HEK293 (cell line): ENCODE measurements at regions not wholly inside any gene's neighbourhood (a gene's known extent, or its start where the extent isn't known, plus 50 kb on each side); places are given as distances from the start of the nearest gene placed in this dataset.

Source experiments
- CTCF ChIA-PET: fragments of 350-600 bp; formaldehyde crosslinking; extraction: SDS; loops from one replicate; lab custom pipeline; 2021; ENCODE audit warnings: antibody characterized with exemption; lab: Yijun Ruan, JAX
- POLR2A ChIA-PET: fragments of 300-600 bp; formaldehyde crosslinking; extraction: SDS; loops from one replicate; lab custom pipeline; 2020; ENCODE audit warnings: antibody characterized with exemption, inconsistent platforms; lab: Yijun Ruan, JAX
- H3K27ac ChIP-seq: fragments of 200-500 bp; sonication (Bioruptor generic); 2 replicates; pipeline ENCODE4 v1.5.1; 2014; ENCODE audit warnings: low read depth, low read length, control low read depth, inconsistent platforms; ENCODE audit errors: extremely low read depth
- H3K36me3 ChIP-seq, 2 experiments: fragments of 200-500 bp in 1 of 2; sonication (Bioruptor generic) in 1 of 2; 1 replicate in 1 of 2; 2 replicates in 1 of 2; pipeline ENCODE4 v1.5.1; 2014 to 2017; ENCODE audit warnings: inconsistent platforms in 2 of 2, low read length in 2 of 2; ENCODE audit not compliant: control insufficient read depth in 2 of 2, insufficient read depth in 1 of 2
- H3K4me1 ChIP-seq: fragments of 200-500 bp; sonication (Bioruptor generic); 2 replicates; pipeline ENCODE4 v1.5.1; 2014; ENCODE audit warnings: mild to moderate bottlenecking, low read length, inconsistent platforms; ENCODE audit not compliant: control insufficient read depth, insufficient read depth
- H3K4me3 ChIP-seq: 2 replicates; pipeline ENCODE4 v1.5.1; 2011; ENCODE audit warnings: low read depth, mild to moderate bottlenecking, control low read depth, low read length, moderate library complexity
- H3K9me3 ChIP-seq: fragments of 200-500 bp; sonication (Bioruptor generic); 2 replicates; pipeline ENCODE4 v1.5.1; 2014; ENCODE audit warnings: low read depth, low read length, inconsistent platforms; ENCODE audit not compliant: control insufficient read depth, insufficient read depth
- GFI1B ChIP-seq: fragments of 450-650 bp; formaldehyde crosslinking; IDR thresholded peaks from 2 replicates; pipeline ENCODE4 v1.5.1; 2016; ENCODE audit warnings: missing biosample characterization, missing genetic modification characterization
- GLI2 ChIP-seq: fragments of 450-650 bp; formaldehyde crosslinking; IDR thresholded peaks from 2 replicates; pipeline ENCODE4; 2017; ENCODE audit warnings: missing biosample characterization, missing genetic modification characterization, low read depth, borderline replicate concordance
- GLIS1 ChIP-seq: fragments of 450-650 bp; formaldehyde crosslinking; IDR thresholded peaks from 2 replicates; pipeline ENCODE4 v1.5.1; 2016; ENCODE audit warnings: missing biosample characterization, missing genetic modification characterization
- KLF1 ChIP-seq: fragments of 450-650 bp; formaldehyde crosslinking; IDR thresholded peaks from 2 replicates; pipeline ENCODE4 v1.5.1; 2016; ENCODE audit warnings: missing biosample characterization, missing genetic modification characterization
- KLF7 ChIP-seq: fragments of 450-650 bp; formaldehyde crosslinking; IDR thresholded peaks from 2 replicates; pipeline ENCODE4 v1.5.1; 2016; ENCODE audit warnings: missing biosample characterization, missing genetic modification characterization, borderline replicate concordance
- TCF7L2 ChIP-seq: IDR thresholded peaks from 2 replicates; pipeline ENCODE4 v1.6.1; 2011; ENCODE audit warnings: low read depth, mild to moderate bottlenecking, inconsistent platforms, low read length, moderate library complexity, borderline replicate concordance
- WT1 ChIP-seq: fragments of 450-650 bp; formaldehyde crosslinking; IDR thresholded peaks from 2 replicates; pipeline ENCODE4 v1.5.1; 2016; ENCODE audit warnings: missing biosample characterization, missing genetic modification characterization
- ZBTB8A ChIP-seq: fragments of 450-650 bp; formaldehyde crosslinking; IDR thresholded peaks from 2 replicates; pipeline ENCODE4 v1.5.1; 2016; ENCODE audit warnings: missing biosample characterization, missing genetic modification characterization
- ZFP69B ChIP-seq: fragments of 450-650 bp; formaldehyde crosslinking; IDR thresholded peaks from 2 replicates; pipeline ENCODE4 v1.5.1; 2016; ENCODE audit warnings: missing biosample characterization, missing genetic modification characterization
- ZNF133 ChIP-seq: fragments of 450-650 bp; formaldehyde crosslinking; IDR thresholded peaks from 2 replicates; pipeline ENCODE4 v1.5.1; 2016; ENCODE audit warnings: missing biosample characterization, missing genetic modification characterization
- ZNF157 ChIP-seq: fragments of 450-650 bp; formaldehyde crosslinking; IDR thresholded peaks from 2 replicates; pipeline ENCODE4 v1.5.1; 2016; ENCODE audit warnings: missing biosample characterization, missing genetic modification characterization
- ZNF174 ChIP-seq: fragments of 450-650 bp; formaldehyde crosslinking; IDR thresholded peaks from 2 replicates; pipeline ENCODE4 v1.5.0; 2017; ENCODE audit warnings: missing biosample characterization, mild to moderate bottlenecking, missing genetic modification characterization
- ZNF292 ChIP-seq: fragments of 450-650 bp; formaldehyde crosslinking; IDR thresholded peaks from 2 replicates; pipeline ENCODE4 v1.5.1; 2016; ENCODE audit warnings: low read depth, missing biosample characterization, missing genetic modification characterization, borderline replicate concordance
- ZNF302 ChIP-seq: fragments of 450-650 bp; formaldehyde crosslinking; IDR thresholded peaks from 2 replicates; pipeline ENCODE4 v1.5.1; 2016; ENCODE audit warnings: missing biosample characterization, missing genetic modification characterization, low read depth
- ZNF350 ChIP-seq: fragments of 450-650 bp; formaldehyde crosslinking; IDR thresholded peaks from 2 replicates; pipeline ENCODE4 v1.5.0; 2017; ENCODE audit warnings: missing biosample characterization, mild to moderate bottlenecking, missing genetic modification characterization
- ZNF394 ChIP-seq: fragments of 450-650 bp; formaldehyde crosslinking; IDR thresholded peaks from 2 replicates; pipeline ENCODE4 v1.5.1; 2016; ENCODE audit warnings: missing biosample characterization, missing genetic modification characterization, mild to moderate bottlenecking, moderate library complexity, borderline replicate concordance
- ZNF426 ChIP-seq: fragments of 450-650 bp; formaldehyde crosslinking; IDR thresholded peaks from 2 replicates; pipeline ENCODE4 v1.5.1; 2017; ENCODE audit warnings: missing biosample characterization, missing genetic modification characterization, mild to moderate bottlenecking, inconsistent platforms, moderate library complexity
- ZNF48 ChIP-seq: fragments of 450-650 bp; formaldehyde crosslinking; IDR thresholded peaks from 2 replicates; pipeline ENCODE4 v1.5.1; 2016; ENCODE audit warnings: missing biosample characterization, missing genetic modification characterization
- ZNF660 ChIP-seq: fragments of 450-650 bp; IDR thresholded peaks from 2 replicates; pipeline ENCODE4 v1.5.1; 2018; ENCODE audit warnings: missing biosample characterization, mild to moderate bottlenecking, missing genetic modification characterization
- ZNF837 ChIP-seq: fragments of 450-650 bp; formaldehyde crosslinking; IDR thresholded peaks from 2 replicates; pipeline ENCODE4 v1.5.1; 2016; ENCODE audit warnings: missing biosample characterization, missing genetic modification characterization
- ZSCAN23 ChIP-seq: fragments of 450-650 bp; formaldehyde crosslinking; IDR thresholded peaks from 2 replicates; pipeline ENCODE4 v1.5.1; 2016; ENCODE audit warnings: missing biosample characterization, missing genetic modification characterization
- TF ChIP-seq, protein P1 (sequence below): fragments of 450-650 bp; formaldehyde crosslinking; IDR thresholded peaks from 2 replicates; pipeline ENCODE4 v1.5.1; 2016; ENCODE audit warnings: missing biosample characterization, missing genetic modification characterization
- TF ChIP-seq, protein P2 (sequence below): fragments of 450-650 bp; formaldehyde crosslinking; IDR thresholded peaks from 2 replicates; pipeline ENCODE4 v1.5.1; 2017; ENCODE audit warnings: missing biosample characterization, missing genetic modification characterization
- TF ChIP-seq, protein P3 (sequence below): fragments of 450-650 bp; formaldehyde crosslinking; IDR thresholded peaks from 2 replicates; pipeline ENCODE4 v1.5.1; 2016; ENCODE audit warnings: missing biosample characterization, missing genetic modification characterization
- TF ChIP-seq, protein P4 (sequence below): fragments of 450-650 bp; IDR thresholded peaks from 2 replicates; pipeline ENCODE4 v1.5.1; 2018; ENCODE audit warnings: missing biosample characterization, missing genetic modification characterization

DNA sequence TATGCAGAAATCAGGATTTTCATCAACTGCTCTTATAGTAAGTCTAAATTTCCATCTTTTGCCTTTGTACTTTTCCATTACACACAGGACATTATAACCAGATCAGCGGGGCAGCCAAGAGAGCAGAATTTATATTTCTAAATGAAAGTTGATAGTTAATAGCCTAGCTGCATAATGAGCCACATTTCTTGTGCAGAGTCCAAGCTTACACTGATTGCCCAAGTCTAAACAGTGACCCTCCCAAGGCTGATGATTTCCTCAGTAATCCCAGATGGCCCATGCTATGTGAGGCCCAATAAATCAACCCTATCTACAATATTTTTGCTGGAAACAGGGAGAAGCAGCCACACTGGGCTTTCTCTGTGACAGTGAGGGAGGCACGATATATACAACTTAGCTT is 475.8 kb upstream of the KCNMB2 start:
- Histone ChIP-seq H3K4me1 (peaks cover 4% of the 10 kb centered on the region; the same call in 1 of the 2 replicates), H3K4me3 (no peak overlapping the region), H3K36me3 (no peaks in the 10 kb centered on the region), H3K9me3 (no peaks in the 10 kb centered on the region), H3K27ac (no peak overlapping the region)
- TF ChIP-seq GLI2 (tag by site-specific recombination) (no peak), WT1 (tag by site-specific recombination) (no peak), TCF7L2 (no peak), ZNF660 (no peak), ZFP69B (tag by site-specific recombination) (no peak), ZNF48 (no peak)
- POLR2A ChIA-PET = no interaction called here
- CTCF ChIA-PET = no interaction called here

DNA sequence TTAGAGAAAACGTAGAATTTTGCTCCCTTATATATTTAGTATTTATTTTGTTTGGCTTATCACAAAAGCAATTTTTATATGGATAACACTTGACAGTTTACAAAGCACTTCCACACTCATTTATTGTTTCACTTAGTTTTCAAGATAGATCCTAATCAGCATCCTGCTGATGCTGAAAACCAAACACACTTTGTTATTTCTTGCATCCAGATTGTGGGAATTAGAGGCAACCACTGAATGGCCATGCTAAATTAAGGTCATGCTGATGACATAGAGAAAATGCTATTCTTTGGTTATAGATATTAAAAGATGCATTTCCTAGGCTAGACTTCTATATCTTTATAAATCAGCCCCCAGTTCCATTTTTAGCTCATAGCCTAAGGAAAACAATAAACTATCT is 474.1 kb upstream of the KCNMB2 start:
- CTCF ChIA-PET = no interaction called here
- Histone ChIP-seq H3K9me3 (no peaks in the 10 kb centered on the region), H3K4me3 (no peak overlapping the region)
- no peak for TF ChIP-seq ZBTB8A (tag by site-specific recombination)
- no peak for TF ChIP-seq KLF7 (tag by site-specific recombination)
- TF ChIP-seq ZNF292 (tag by site-specific recombination) = no peak
- TF ChIP-seq KLF1 = no peak
- TF ChIP-seq ZNF174 (tag by site-specific recombination) = no peak
- no peak for TF ChIP-seq ZNF133 (tag by site-specific recombination)
- TF ChIP-seq ZNF837 (tag by site-specific recombination) = no peak
- TF ChIP-seq, protein P1, sequence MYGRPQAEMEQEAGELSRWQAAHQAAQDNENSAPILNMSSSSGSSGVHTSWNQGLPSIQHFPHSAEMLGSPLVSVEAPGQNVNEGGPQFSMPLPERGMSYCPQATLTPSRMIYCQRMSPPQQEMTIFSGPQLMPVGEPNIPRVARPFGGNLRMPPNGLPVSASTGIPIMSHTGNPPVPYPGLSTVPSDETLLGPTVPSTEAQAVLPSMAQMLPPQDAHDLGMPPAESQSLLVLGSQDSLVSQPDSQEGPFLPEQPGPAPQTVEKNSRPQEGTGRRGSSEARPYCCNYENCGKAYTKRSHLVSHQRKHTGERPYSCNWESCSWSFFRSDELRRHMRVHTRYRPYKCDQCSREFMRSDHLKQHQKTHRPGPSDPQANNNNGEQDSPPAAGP (tag by site-specific recombination) = no peak
- TF ChIP-seq ZNF157 (tag by site-specific recombination) = no peak
- TF ChIP-seq, protein P2, sequence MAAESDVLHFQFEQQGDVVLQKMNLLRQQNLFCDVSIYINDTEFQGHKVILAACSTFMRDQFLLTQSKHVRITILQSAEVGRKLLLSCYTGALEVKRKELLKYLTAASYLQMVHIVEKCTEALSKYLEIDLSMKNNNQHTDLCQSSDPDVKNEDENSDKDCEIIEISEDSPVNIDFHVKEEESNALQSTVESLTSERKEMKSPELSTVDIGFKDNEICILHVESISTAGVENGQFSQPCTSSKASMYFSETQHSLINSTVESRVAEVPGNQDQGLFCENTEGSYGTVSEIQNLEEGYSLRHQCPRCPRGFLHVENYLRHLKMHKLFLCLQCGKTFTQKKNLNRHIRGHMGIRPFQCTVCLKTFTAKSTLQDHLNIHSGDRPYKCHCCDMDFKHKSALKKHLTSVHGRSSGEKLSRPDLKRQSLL (tag by site-specific recombination) = no peak
- TF ChIP-seq, protein P3, sequence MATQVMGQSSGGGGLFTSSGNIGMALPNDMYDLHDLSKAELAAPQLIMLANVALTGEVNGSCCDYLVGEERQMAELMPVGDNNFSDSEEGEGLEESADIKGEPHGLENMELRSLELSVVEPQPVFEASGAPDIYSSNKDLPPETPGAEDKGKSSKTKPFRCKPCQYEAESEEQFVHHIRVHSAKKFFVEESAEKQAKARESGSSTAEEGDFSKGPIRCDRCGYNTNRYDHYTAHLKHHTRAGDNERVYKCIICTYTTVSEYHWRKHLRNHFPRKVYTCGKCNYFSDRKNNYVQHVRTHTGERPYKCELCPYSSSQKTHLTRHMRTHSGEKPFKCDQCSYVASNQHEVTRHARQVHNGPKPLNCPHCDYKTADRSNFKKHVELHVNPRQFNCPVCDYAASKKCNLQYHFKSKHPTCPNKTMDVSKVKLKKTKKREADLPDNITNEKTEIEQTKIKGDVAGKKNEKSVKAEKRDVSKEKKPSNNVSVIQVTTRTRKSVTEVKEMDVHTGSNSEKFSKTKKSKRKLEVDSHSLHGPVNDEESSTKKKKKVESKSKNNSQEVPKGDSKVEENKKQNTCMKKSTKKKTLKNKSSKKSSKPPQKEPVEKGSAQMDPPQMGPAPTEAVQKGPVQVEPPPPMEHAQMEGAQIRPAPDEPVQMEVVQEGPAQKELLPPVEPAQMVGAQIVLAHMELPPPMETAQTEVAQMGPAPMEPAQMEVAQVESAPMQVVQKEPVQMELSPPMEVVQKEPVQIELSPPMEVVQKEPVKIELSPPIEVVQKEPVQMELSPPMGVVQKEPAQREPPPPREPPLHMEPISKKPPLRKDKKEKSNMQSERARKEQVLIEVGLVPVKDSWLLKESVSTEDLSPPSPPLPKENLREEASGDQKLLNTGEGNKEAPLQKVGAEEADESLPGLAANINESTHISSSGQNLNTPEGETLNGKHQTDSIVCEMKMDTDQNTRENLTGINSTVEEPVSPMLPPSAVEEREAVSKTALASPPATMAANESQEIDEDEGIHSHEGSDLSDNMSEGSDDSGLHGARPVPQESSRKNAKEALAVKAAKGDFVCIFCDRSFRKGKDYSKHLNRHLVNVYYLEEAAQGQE (tag by site-specific recombination) = no peak
- no peak for TF ChIP-seq GFI1B (tag by site-specific recombination)
- TF ChIP-seq, protein P4, sequence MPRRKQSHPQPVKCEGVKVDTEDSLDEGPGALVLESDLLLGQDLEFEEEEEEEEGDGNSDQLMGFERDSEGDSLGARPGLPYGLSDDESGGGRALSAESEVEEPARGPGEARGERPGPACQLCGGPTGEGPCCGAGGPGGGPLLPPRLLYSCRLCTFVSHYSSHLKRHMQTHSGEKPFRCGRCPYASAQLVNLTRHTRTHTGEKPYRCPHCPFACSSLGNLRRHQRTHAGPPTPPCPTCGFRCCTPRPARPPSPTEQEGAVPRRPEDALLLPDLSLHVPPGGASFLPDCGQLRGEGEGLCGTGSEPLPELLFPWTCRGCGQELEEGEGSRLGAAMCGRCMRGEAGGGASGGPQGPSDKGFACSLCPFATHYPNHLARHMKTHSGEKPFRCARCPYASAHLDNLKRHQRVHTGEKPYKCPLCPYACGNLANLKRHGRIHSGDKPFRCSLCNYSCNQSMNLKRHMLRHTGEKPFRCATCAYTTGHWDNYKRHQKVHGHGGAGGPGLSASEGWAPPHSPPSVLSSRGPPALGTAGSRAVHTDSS (tag by site-specific recombination) = no peak
- no peak for TF ChIP-seq ZNF350 (tag by site-specific recombination)
- TF ChIP-seq ZSCAN23 (tag by site-specific recombination) = no peak
- no peak for TF ChIP-seq GLIS1
- no peak for TF ChIP-seq ZNF426
- no peak for TF ChIP-seq ZNF302 (tag by site-specific recombination)
- TF ChIP-seq ZNF394 (tag by site-specific recombination) = no peak
- TF ChIP-seq, all 188 proteins: peak for 0
- Histone ChIP-seq H3K4me1 (peaks cover 4% of the 10 kb centered on the region; the same call in 1 of the 2 replicates), H3K27ac (no peak overlapping the region), H3K36me3 (no peaks in the 10 kb centered on the region)
- POLR2A ChIA-PET = no interaction called here
